ENCODE measurements at regions not wholly inside any gene's neighbourhood (a gene's known extent, or its start where the extent isn't known, plus 50 kb on each side); places are given as distances from the start of the nearest gene placed in this dataset.

GRCh38 chr3:88954853-88955252 is 152.6 kb upstream of the EPHA3 start:
- no peak overlapping the region for H3K27ac ChIP-seq (replicated peaks)
- DNase-seq (ENCODE audit: low read depth in 1 of 2, low spot score in 1 of 2) = no peak
- H3K27me3 ChIP-seq (ENCODE audit: insufficient read depth, poor library complexity, severe bottlenecking) = no peaks in the 10 kb centered on the region
- no peak overlapping the region for H3K4me3 ChIP-seq (replicated peaks; ENCODE audit: insufficient read depth, low read length)
- TF ChIP-seq POLR2AphosphoS5 (IDR thresholded peaks at IDR 0.05; ENCODE audit: low read depth) (no peak), GABPA (IDR thresholded peaks at IDR 0.05; ENCODE audit: low read depth) (no peak), SPI1 (IDR thresholded peaks at IDR 0.05; ENCODE audit: borderline replicate concordance, low read depth) (no peak)
- TF ChIP-seq, protein P1, sequence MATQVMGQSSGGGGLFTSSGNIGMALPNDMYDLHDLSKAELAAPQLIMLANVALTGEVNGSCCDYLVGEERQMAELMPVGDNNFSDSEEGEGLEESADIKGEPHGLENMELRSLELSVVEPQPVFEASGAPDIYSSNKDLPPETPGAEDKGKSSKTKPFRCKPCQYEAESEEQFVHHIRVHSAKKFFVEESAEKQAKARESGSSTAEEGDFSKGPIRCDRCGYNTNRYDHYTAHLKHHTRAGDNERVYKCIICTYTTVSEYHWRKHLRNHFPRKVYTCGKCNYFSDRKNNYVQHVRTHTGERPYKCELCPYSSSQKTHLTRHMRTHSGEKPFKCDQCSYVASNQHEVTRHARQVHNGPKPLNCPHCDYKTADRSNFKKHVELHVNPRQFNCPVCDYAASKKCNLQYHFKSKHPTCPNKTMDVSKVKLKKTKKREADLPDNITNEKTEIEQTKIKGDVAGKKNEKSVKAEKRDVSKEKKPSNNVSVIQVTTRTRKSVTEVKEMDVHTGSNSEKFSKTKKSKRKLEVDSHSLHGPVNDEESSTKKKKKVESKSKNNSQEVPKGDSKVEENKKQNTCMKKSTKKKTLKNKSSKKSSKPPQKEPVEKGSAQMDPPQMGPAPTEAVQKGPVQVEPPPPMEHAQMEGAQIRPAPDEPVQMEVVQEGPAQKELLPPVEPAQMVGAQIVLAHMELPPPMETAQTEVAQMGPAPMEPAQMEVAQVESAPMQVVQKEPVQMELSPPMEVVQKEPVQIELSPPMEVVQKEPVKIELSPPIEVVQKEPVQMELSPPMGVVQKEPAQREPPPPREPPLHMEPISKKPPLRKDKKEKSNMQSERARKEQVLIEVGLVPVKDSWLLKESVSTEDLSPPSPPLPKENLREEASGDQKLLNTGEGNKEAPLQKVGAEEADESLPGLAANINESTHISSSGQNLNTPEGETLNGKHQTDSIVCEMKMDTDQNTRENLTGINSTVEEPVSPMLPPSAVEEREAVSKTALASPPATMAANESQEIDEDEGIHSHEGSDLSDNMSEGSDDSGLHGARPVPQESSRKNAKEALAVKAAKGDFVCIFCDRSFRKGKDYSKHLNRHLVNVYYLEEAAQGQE (IDR thresholded peaks at IDR 0.05; ENCODE audit: insufficient replicate concordance, low read depth) = no peak
- TF ChIP-seq, protein P2, sequence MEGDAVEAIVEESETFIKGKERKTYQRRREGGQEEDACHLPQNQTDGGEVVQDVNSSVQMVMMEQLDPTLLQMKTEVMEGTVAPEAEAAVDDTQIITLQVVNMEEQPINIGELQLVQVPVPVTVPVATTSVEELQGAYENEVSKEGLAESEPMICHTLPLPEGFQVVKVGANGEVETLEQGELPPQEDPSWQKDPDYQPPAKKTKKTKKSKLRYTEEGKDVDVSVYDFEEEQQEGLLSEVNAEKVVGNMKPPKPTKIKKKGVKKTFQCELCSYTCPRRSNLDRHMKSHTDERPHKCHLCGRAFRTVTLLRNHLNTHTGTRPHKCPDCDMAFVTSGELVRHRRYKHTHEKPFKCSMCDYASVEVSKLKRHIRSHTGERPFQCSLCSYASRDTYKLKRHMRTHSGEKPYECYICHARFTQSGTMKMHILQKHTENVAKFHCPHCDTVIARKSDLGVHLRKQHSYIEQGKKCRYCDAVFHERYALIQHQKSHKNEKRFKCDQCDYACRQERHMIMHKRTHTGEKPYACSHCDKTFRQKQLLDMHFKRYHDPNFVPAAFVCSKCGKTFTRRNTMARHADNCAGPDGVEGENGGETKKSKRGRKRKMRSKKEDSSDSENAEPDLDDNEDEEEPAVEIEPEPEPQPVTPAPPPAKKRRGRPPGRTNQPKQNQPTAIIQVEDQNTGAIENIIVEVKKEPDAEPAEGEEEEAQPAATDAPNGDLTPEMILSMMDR (IDR thresholded peaks at IDR 0.05; ENCODE audit: insufficient read depth, low read length) = no peak

DNA sequence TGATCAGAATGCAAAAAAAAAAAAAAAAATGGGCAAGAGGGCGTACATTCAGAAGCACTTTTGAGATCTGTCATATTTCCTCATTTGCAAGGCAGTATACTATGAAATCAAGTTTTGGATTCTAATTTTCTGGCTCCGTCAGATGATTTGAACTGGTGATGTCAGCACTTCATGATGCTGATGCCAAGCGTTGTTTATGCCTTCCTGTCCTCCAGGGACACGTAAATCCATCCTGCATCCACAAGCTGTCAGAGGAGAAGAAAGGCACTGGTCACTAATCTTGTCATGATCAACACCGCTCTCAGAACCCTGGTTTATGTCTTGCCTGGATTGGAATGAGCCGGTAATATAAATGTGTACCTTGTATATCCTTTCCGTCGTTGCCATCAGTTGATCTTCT is 152.1 kb upstream of the EPHA3 start:
- Histone ChIP-seq H3K27me3 (ENCODE audit: insufficient read depth, poor library complexity, severe bottlenecking) (no peaks in the 10 kb centered on the region), H3K27ac (replicated peaks) (no peak overlapping the region), H3K4me3 (replicated peaks; ENCODE audit: insufficient read depth, low read length) (no peak overlapping the region)
- DNase-seq (ENCODE audit: low read depth in 1 of 2, low spot score in 1 of 2) = no peak
- TF ChIP-seq, protein P1 (IDR thresholded peaks at IDR 0.05; ENCODE audit: insufficient replicate concordance, low read depth) = no peak
- no peak for TF ChIP-seq GABPA (IDR thresholded peaks at IDR 0.05; ENCODE audit: low read depth)
- no peak for TF ChIP-seq POLR2AphosphoS5 (IDR thresholded peaks at IDR 0.05; ENCODE audit: low read depth)
- TF ChIP-seq, protein P2 (IDR thresholded peaks at IDR 0.05; ENCODE audit: insufficient read depth, low read length) = no peak
- TF ChIP-seq SPI1 (IDR thresholded peaks at IDR 0.05; ENCODE audit: borderline replicate concordance, low read depth) = no peak

DNA sequence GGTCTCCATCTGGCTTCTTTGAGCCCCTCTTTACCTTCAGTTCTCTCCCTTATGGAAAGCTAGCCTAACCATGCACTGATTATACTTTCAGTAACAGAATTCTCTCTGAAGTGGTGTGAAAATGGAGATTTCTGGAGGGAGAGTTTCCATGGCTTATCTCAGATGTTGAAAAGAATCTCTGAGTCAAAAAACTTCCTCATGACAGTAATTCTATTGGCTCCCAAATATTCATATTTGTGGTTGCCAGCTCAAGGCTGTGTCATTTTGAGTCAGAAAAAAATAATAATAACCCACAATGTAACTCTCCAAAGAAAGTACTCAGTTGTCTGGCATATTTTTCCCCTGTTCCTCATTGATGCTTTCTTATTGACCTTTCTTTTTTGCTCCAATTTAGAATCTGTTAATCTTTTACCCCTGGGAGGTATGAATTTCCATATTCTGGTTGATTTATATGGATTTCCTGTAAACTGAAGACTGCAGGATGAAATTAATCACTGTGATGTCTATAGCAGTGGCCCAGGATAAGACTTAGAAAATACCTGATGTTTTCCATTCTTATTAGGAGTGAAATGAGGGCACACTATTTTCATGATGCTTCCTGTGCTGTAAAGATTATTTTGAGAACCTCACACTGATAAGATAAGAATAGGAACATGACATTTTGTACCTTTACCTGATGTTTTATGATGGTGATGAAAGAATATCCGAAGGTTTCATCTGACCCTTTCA is 149.5 kb upstream of the EPHA3 start:
- Histone ChIP-seq H3K27me3 (ENCODE audit: insufficient read depth, poor library complexity, severe bottlenecking) (no peaks in the 10 kb centered on the region), H3K27ac (replicated peaks) (no peak overlapping the region), H3K4me3 (replicated peaks; ENCODE audit: insufficient read depth, low read length) (no peak overlapping the region)
- no peak for TF ChIP-seq POLR2AphosphoS5 (IDR thresholded peaks at IDR 0.05; ENCODE audit: low read depth)
- TF ChIP-seq, protein P2 (IDR thresholded peaks at IDR 0.05; ENCODE audit: insufficient read depth, low read length) = no peak
- no peak for TF ChIP-seq SPI1 (IDR thresholded peaks at IDR 0.05; ENCODE audit: borderline replicate concordance, low read depth)
- TF ChIP-seq, protein P1 (IDR thresholded peaks at IDR 0.05; ENCODE audit: insufficient replicate concordance, low read depth) = no peak
- no peak for TF ChIP-seq GABPA (IDR thresholded peaks at IDR 0.05; ENCODE audit: low read depth)
- DNase-seq (ENCODE audit: low read depth in 1 of 2, low spot score in 1 of 2) = no peak
